ENCODE measurements at regions not wholly inside any gene's neighbourhood (a gene's known extent, or its start where the extent isn't known, plus 50 kb on each side); places are given as distances from the start of the nearest gene placed in this dataset.

- Histone ChIP-seq H3K9me3 (no peaks in the 10 kb centered on the region), H3K36me3 (no peaks in the 10 kb centered on the region), H3K27me3 (no peaks in the 10 kb centered on the region), H3K27ac (no peak overlapping the region), H3K4me1 (no peaks in the 10 kb centered on the region), H3K4me3 (no peak overlapping the region)
- TF ChIP-seq CTCF (IDR thresholded peaks at IDR 0.05) = no peak
- no peak for DNase-seq (ENCODE audit: low spot score in 2 of 2)
- intact Hi-C loops (cut with DNase I) = no loop called here
Measured at GRCh38 chr10:91335147-91335546, 75.0 kb upstream of the HECTD2 start.

GRCh38 chr10:91339729-91340128, 70.4 kb upstream of the HECTD2 start:
- no peak overlapping the region for H3K27ac ChIP-seq

GRCh38 chr10:91340613-91341362, 69.4 kb upstream of the HECTD2 start:
- no peaks in the 10 kb centered on the region for H3K36me3 ChIP-seq
- no peaks in the 10 kb centered on the region for H3K27me3 ChIP-seq
- peak in 1 of 2 donors; percentile 74 for DNase-seq (ENCODE audit: low spot score in 2 of 2)
- intact Hi-C loops (cut with DNase I) = loop anchor here (10.0 kb wide), 1 partner anchor 146 kb away; no protein-coding TSS in a partner anchor
- H3K9me3 ChIP-seq = no peaks in the 10 kb centered on the region
- no peak overlapping the region for H3K4me3 ChIP-seq
- H3K27ac ChIP-seq = peak overlapping the region in 1 of 2 donors; percentile 46
- H3K4me1 ChIP-seq = no peaks in the 10 kb centered on the region
- no peak for TF ChIP-seq CTCF (IDR thresholded peaks at IDR 0.05)

More at GRCh38 chr10:91339729-91340128, 70.4 kb upstream of the HECTD2 start:
- no peaks in the 10 kb centered on the region for H3K9me3 ChIP-seq
- H3K4me3 ChIP-seq = no peak overlapping the region
- H3K36me3 ChIP-seq = no peaks in the 10 kb centered on the region
- TF ChIP-seq CTCF (IDR thresholded peaks at IDR 0.05) = no peak
- no peaks in the 10 kb centered on the region for H3K27me3 ChIP-seq
- intact Hi-C loops (cut with DNase I) = loop anchor here (10.0 kb wide), 1 partner anchor 145 kb away; no protein-coding TSS in a partner anchor
- DNase-seq (ENCODE audit: low spot score in 2 of 2) = no peak
- H3K4me1 ChIP-seq = no peaks in the 10 kb centered on the region

- H3K4me1 ChIP-seq = no peaks in the 10 kb centered on the region
- H3K27ac ChIP-seq = peak overlapping the region in 1 of 2 donors; percentile 46
- no peaks in the 10 kb centered on the region for H3K27me3 ChIP-seq
- no peaks in the 10 kb centered on the region for H3K36me3 ChIP-seq
- intact Hi-C loops (cut with DNase I) = loop anchor here (10.0 kb wide), 1 partner anchor 147 kb away; no protein-coding TSS in a partner anchor
- no peak for DNase-seq (ENCODE audit: low spot score in 2 of 2)
- TF ChIP-seq CTCF (IDR thresholded peaks at IDR 0.05) = no peak
- H3K9me3 ChIP-seq = no peaks in the 10 kb centered on the region
- no peak overlapping the region for H3K4me3 ChIP-seq
Measured at GRCh38 chr10:91341686-91342085, 68.5 kb upstream of the HECTD2 start.

- Histone ChIP-seq H3K27me3 (no peaks in the 10 kb centered on the region), H3K27ac (no peak overlapping the region), H3K4me1 (no peaks in the 10 kb centered on the region), H3K36me3 (no peaks in the 10 kb centered on the region), H3K9me3 (no peaks in the 10 kb centered on the region), H3K4me3 (no peak overlapping the region)
- no peak for DNase-seq (ENCODE audit: low spot score in 2 of 2)
- TF ChIP-seq CTCF (IDR thresholded peaks at IDR 0.05) = no peak
- intact Hi-C loops (cut with DNase I) = loop anchor here (10.0 kb wide), 1 partner anchor 148 kb away; no protein-coding TSS in a partner anchor
Measured at GRCh38 chr10:91343010-91343409, 67.1 kb upstream of the HECTD2 start.

Data from ascending aorta (tissue), 2 donors.